Vagina (tissue), 2 donors: ENCODE measurements at regions not wholly inside any gene's neighbourhood (a gene's known extent, or its start where the extent isn't known, plus 50 kb on each side); places are given as distances from the start of the nearest gene placed in this dataset.

Experiments
- POLR2A ChIP-seq, 2 donors: fragments of 450-650 bp; IDR thresholded peaks; one replicate each; pipeline ENCODE4 v1.6.1; 2017; ENCODE audit warnings: antibody characterized with exemption in 2 of 2, mild to moderate bottlenecking in 2 of 2, moderate library complexity in 2 of 2
- POLR2AphosphoS5 ChIP-seq, 2 donors: sonication (generic); formaldehyde crosslinking; IDR thresholded peaks; one replicate each; pipeline ENCODE4 v1.9.0; 2017; ENCODE audit warnings: antibody characterized with exemption in 2 of 2, mild to moderate bottlenecking in 2 of 2, low read depth in 1 of 2; ENCODE audit not compliant: insufficient read depth in 1 of 2
- TF ChIP-seq, protein P1 (sequence below), 3 experiments: fragments of 450-650 bp in 2 of 3; fragments of 200-600 bp in 1 of 3; sonication (generic) in 1 of 3; IDR thresholded peaks; one replicate each; pipeline ENCODE4 v1.5.1; 2017 to 2019; ENCODE audit warnings: antibody characterized with exemption in 3 of 3, mild to moderate bottlenecking in 2 of 3, moderate library complexity in 2 of 3

DNA sequence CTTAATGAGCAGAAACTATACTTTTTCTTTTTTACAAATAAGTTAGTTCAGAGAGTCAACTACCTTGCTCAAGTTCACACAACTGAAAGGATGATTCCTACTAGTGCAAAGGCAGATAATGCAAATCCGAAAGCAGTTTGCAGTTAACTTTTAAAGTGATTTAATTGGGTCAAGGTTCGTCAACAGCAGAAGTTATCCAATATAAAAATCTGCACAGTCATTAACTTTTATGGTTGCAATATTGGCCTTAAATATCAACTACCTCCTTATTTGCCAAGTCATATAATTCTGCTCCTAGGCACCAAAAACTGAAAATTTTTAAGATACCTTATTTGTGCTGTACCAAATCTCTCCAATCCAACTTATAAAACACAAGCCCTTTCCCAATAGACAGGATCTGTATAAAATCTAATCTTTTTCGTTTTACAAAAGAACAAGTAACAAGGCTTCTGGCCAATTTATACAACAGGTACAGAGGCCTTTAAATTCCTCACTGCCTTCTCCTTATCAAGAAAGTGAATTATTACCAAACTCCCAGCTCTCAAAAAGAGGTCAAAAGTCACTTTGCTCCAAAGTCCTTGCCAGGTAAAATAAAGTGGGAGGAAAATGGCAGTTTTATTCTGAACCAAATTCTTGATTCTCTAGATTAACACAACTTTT, 416.6 kb upstream of the NECTIN3 start:
- TF ChIP-seq, protein P1, sequence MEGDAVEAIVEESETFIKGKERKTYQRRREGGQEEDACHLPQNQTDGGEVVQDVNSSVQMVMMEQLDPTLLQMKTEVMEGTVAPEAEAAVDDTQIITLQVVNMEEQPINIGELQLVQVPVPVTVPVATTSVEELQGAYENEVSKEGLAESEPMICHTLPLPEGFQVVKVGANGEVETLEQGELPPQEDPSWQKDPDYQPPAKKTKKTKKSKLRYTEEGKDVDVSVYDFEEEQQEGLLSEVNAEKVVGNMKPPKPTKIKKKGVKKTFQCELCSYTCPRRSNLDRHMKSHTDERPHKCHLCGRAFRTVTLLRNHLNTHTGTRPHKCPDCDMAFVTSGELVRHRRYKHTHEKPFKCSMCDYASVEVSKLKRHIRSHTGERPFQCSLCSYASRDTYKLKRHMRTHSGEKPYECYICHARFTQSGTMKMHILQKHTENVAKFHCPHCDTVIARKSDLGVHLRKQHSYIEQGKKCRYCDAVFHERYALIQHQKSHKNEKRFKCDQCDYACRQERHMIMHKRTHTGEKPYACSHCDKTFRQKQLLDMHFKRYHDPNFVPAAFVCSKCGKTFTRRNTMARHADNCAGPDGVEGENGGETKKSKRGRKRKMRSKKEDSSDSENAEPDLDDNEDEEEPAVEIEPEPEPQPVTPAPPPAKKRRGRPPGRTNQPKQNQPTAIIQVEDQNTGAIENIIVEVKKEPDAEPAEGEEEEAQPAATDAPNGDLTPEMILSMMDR (IDR thresholded peaks at IDR 0.05), result no peak
- TF ChIP-seq POLR2A (IDR thresholded peaks at IDR 0.05) (no peak), POLR2AphosphoS5 (IDR thresholded peaks at IDR 0.05; ENCODE audit: insufficient read depth in 1 of 2, low read depth in 1 of 2) (no peak)
